ENCODE measurements at regions not wholly inside any gene's neighbourhood (a gene's known extent, or its start where the extent isn't known, plus 50 kb on each side); places are given as distances from the start of the nearest gene placed in this dataset.

GRCh38 chr7:118080947-118081346 lies 103.0 kb upstream of the LSM8 start:
- DNase-seq (no peak), ATAC-seq (no peak)
- H3K27ac ChIP-seq: no peak overlapping the region
- no peak for TF ChIP-seq CTCF (IDR thresholded peaks at IDR 0.05 in 4 of 5, conservative IDR thresholded peaks at IDR 0.05 in 1 of 5)
- H3K4me3 ChIP-seq: no peak overlapping the region
- H3K4me1 ChIP-seq: no peaks in the 10 kb centered on the region
- H3K27me3 ChIP-seq: no peaks in the 10 kb centered on the region
- no peaks in the 10 kb centered on the region for H3K9me3 ChIP-seq
- in situ Hi-C loops (cut with MboI; ENCODE audit: low sequenced_read_pairs in 4 of 4) (no loop called here), intact Hi-C loops (cut with DNase I; ENCODE audit: low total_unique reads) (no loop called here)
- H3K36me3 ChIP-seq: no peaks in the 10 kb centered on the region

- Histone ChIP-seq H3K27ac (no peak overlapping the region), H3K4me3 (no peak overlapping the region), H3K9me3 (no peaks in the 10 kb centered on the region), H3K27me3 (no peaks in the 10 kb centered on the region), H3K36me3 (no peaks in the 10 kb centered on the region), H3K4me1 (no peaks in the 10 kb centered on the region)
- ATAC-seq: no peak
- no peak for DNase-seq
- intact Hi-C loops (cut with DNase I; ENCODE audit: low total_unique reads) (no loop called here), in situ Hi-C loops (cut with MboI; ENCODE audit: low sequenced_read_pairs in 4 of 4) (no loop called here)
- TF ChIP-seq POLR2A (IDR thresholded peaks at IDR 0.05) (no peak), CTCF (IDR thresholded peaks at IDR 0.05 in 4 of 5, conservative IDR thresholded peaks at IDR 0.05 in 1 of 5) (no peak)
Measured at GRCh38 chr7:118082506-118082905, 101.5 kb upstream of the LSM8 start.

- Histone ChIP-seq H3K36me3 (no peaks in the 10 kb centered on the region), H3K27ac (no peak overlapping the region), H3K4me1 (no peaks in the 10 kb centered on the region), H3K27me3 (no peaks in the 10 kb centered on the region), H3K9me3 (no peaks in the 10 kb centered on the region), H3K4me3 (no peak overlapping the region)
- DNase-seq (no peak), ATAC-seq (no peak)
- TF ChIP-seq CTCF (IDR thresholded peaks at IDR 0.05 in 4 of 5, conservative IDR thresholded peaks at IDR 0.05 in 1 of 5): no peak
- no peak for TF ChIP-seq POLR2A (IDR thresholded peaks at IDR 0.05)
- intact Hi-C loops (cut with DNase I; ENCODE audit: low total_unique reads): no loop called here
- in situ Hi-C loops (cut with MboI; ENCODE audit: low sequenced_read_pairs in 4 of 4): no loop called here
Measured at GRCh38 chr7:118085000-118085399, 99.0 kb upstream of the LSM8 start.

GRCh38 chr7:118087126-118087525 lies 96.8 kb upstream of the LSM8 start:
- Histone ChIP-seq H3K4me3 (no peak overlapping the region), H3K27me3 (no peaks in the 10 kb centered on the region), H3K36me3 (no peaks in the 10 kb centered on the region), H3K9me3 (no peaks in the 10 kb centered on the region), H3K4me1 (no peaks in the 10 kb centered on the region), H3K27ac (no peak overlapping the region)
- intact Hi-C loops (cut with DNase I; ENCODE audit: low total_unique reads): no loop called here
- in situ Hi-C loops (cut with MboI; ENCODE audit: low sequenced_read_pairs in 4 of 4): no loop called here
- TF ChIP-seq CTCF (IDR thresholded peaks at IDR 0.05 in 4 of 5, conservative IDR thresholded peaks at IDR 0.05 in 1 of 5) (no peak), POLR2A (IDR thresholded peaks at IDR 0.05) (no peak)
- ATAC-seq: no peak
- DNase-seq: no peak

- DNase-seq (no peak), ATAC-seq (no peak)
- no peaks in the 10 kb centered on the region for H3K4me1 ChIP-seq
- intact Hi-C loops (cut with DNase I; ENCODE audit: low total_unique reads) (no loop called here), in situ Hi-C loops (cut with MboI; ENCODE audit: low sequenced_read_pairs in 4 of 4) (no loop called here)
- no peak overlapping the region for H3K27ac ChIP-seq
- no peak overlapping the region for H3K4me3 ChIP-seq
- H3K9me3 ChIP-seq: no peaks in the 10 kb centered on the region
- no peaks in the 10 kb centered on the region for H3K27me3 ChIP-seq
- no peaks in the 10 kb centered on the region for H3K36me3 ChIP-seq
- TF ChIP-seq POLR2A (IDR thresholded peaks at IDR 0.05): no peak
- TF ChIP-seq CTCF (IDR thresholded peaks at IDR 0.05 in 4 of 5, conservative IDR thresholded peaks at IDR 0.05 in 1 of 5): no peak
Measured at GRCh38 chr7:118094044-118094443, 89.9 kb upstream of the LSM8 start.
